OCI-LY1 (cell line): ENCODE measurements at regions not wholly inside any gene's neighbourhood (a gene's known extent, or its start where the extent isn't known, plus 50 kb on each side); places are given as distances from the start of the nearest gene placed in this dataset.

Experiments used
- H2AFZ ChIP-seq: fragments of 200-600 bp; sonication (generic), shearing (Covaris generic); 2 replicates; pipeline ENCODE4 v1.6.0; 2014; ENCODE audit warnings: antibody characterized with exemption, mild to moderate bottlenecking, low read length
- H3F3A ChIP-seq: fragments of 200-600 bp; sonication (generic), shearing (Covaris generic); 2 replicates; pipeline ENCODE4 v1.6.0; 2014; ENCODE audit warnings: mild to moderate bottlenecking, antibody characterized with exemption, low read length, moderate library complexity; ENCODE audit not compliant: insufficient read depth
- H3K27ac ChIP-seq: fragments of 200-600 bp; sonication (generic); 2 replicates; pipeline ENCODE4 v1.5.1; 2014; ENCODE audit warnings: low read length, mixed run types, mild to moderate bottlenecking, low read depth; ENCODE audit not compliant: poor library complexity, severe bottlenecking
- H3K27me3 ChIP-seq: fragments of 200-600 bp; sonication (generic); 2 replicates; pipeline ENCODE4 v1.6.0; 2014; ENCODE audit warnings: antibody characterized with exemption, mild to moderate bottlenecking, low read length, moderate library complexity; ENCODE audit not compliant: insufficient read depth
- H3K36me3 ChIP-seq: fragments of 200-600 bp; sonication (generic); 2 replicates; pipeline ENCODE4 v1.6.1; 2014; ENCODE audit warnings: mild to moderate bottlenecking, antibody characterized with exemption, low read length, moderate library complexity, mixed read lengths; ENCODE audit not compliant: insufficient read depth
- H3K4me1 ChIP-seq: fragments of 200-600 bp; sonication (generic); 2 replicates; pipeline ENCODE4 v1.5.1; 2014; ENCODE audit warnings: mild to moderate bottlenecking, low read length, moderate library complexity; ENCODE audit not compliant: insufficient read depth, severe bottlenecking
- H3K4me2 ChIP-seq: fragments of 200-600 bp; sonication (generic), shearing (Covaris generic); 2 replicates; pipeline ENCODE4 v1.6.1; 2014; ENCODE audit warnings: low read length
- H3K4me3 ChIP-seq: fragments of 200-600 bp; sonication (generic); 2 replicates; pipeline ENCODE4 v1.5.1; 2014; ENCODE audit warnings: low read length, low read depth, mild to moderate bottlenecking, mixed read lengths; ENCODE audit not compliant: poor library complexity, severe bottlenecking
- H3K79me2 ChIP-seq: fragments of 200-600 bp; shearing (Covaris generic); 2 replicates; pipeline ENCODE4 v1.6.1; 2016; ENCODE audit warnings: mixed run types, low read length, mixed read lengths; ENCODE audit not compliant: insufficient read depth
- H3K9ac ChIP-seq: fragments of 200-600 bp; sonication (generic), shearing (Covaris generic); 2 replicates; pipeline ENCODE4 v1.6.1; 2014; ENCODE audit warnings: mild to moderate bottlenecking, low read length, mixed read lengths
- H3K9me2 ChIP-seq: fragments of 200-600 bp; sonication (generic), shearing (Covaris generic); 2 replicates; pipeline ENCODE4 v1.6.1; 2014; ENCODE audit warnings: low read depth, mild to moderate bottlenecking, low read length, mixed read lengths
- H3K9me3 ChIP-seq: fragments of 200-600 bp; shearing (Covaris generic); 2 replicates; pipeline ENCODE4 v1.6.1; 2014; ENCODE audit warnings: low read length, mixed read lengths
- H4K20me1 ChIP-seq: fragments of 200-600 bp; sonication (generic), shearing (Covaris generic); 2 replicates; pipeline ENCODE4 v1.6.0; 2016; ENCODE audit warnings: mild to moderate bottlenecking, low read length; ENCODE audit not compliant: insufficient read depth
- EZH2 ChIP-seq: fragments of 200-600 bp; sonication (generic), shearing (Covaris generic); IDR thresholded peaks from 2 replicates; pipeline ENCODE4 v1.8.0; 2017; ENCODE audit warnings: borderline replicate concordance, mixed run types, mild to moderate bottlenecking, antibody characterized with exemption, low read length, moderate library complexity, mixed read lengths
- TF ChIP-seq, protein P1 (sequence below): fragments of 200-600 bp; sonication (generic), shearing (Covaris generic); IDR thresholded peaks from 2 replicates; pipeline ENCODE4 v1.5.1; 2017; ENCODE audit warnings: mild to moderate bottlenecking, antibody characterized with exemption, low read length, moderate library complexity, mixed read lengths

DNA sequence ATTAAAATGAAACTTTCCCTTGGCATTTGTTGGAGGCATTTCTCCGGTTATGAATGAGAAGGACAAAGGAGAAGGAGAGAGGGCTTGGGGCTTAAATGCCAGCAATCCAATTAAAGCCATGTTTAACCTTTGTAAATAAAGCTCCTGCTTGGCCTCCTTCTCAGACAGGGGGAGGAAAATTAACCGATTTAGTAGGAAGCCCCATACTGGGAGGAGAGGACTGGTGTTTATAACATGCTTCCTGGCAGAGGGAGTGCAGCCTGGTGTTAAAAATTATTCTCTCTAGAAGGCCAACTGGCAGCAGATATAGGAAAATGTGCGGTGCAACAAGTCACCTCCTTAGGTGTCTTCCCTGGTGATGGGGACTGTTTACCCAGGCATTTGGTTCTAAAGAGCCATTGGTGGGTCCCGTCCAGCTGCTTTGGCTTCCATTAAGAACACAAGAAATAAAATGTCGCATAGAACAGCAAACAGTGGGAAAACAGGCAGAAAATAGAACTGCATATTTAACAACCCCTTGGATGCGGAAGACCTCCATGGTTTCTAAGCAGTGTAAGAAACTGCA lies 846.5 kb downstream of the TYW1 start:
- H3K9ac ChIP-seq, result no peak overlapping the region
- TF ChIP-seq, protein P1, sequence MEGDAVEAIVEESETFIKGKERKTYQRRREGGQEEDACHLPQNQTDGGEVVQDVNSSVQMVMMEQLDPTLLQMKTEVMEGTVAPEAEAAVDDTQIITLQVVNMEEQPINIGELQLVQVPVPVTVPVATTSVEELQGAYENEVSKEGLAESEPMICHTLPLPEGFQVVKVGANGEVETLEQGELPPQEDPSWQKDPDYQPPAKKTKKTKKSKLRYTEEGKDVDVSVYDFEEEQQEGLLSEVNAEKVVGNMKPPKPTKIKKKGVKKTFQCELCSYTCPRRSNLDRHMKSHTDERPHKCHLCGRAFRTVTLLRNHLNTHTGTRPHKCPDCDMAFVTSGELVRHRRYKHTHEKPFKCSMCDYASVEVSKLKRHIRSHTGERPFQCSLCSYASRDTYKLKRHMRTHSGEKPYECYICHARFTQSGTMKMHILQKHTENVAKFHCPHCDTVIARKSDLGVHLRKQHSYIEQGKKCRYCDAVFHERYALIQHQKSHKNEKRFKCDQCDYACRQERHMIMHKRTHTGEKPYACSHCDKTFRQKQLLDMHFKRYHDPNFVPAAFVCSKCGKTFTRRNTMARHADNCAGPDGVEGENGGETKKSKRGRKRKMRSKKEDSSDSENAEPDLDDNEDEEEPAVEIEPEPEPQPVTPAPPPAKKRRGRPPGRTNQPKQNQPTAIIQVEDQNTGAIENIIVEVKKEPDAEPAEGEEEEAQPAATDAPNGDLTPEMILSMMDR, result no peak
- no peak for TF ChIP-seq EZH2

DNA sequence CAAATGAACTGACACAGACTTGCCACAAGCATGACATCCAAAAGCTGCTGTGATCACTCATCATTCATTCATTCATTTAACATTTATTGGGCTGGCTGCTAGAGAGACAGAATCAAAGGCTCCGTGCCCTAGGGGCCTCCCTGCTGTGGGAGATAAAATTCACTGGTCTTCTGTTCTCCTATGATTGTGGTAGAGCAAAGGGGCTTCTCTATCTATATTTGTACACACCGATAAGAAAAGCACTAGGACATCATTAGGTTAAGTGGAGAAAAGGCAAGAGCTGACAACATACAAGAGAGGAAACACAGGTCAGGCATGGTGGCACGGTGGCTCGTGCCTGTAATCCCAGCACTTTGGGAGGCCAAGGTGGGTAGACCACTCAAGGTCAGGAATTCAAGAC lies 847.0 kb downstream of the TYW1 start:
- Histone ChIP-seq H3K4me1 (no peaks in the 10 kb centered on the region), H3K9ac (no peak overlapping the region), H4K20me1 (no peaks in the 10 kb centered on the region), H3K4me3 (no peak overlapping the region), H3K9me2 (no peaks in the 10 kb centered on the region), H3K27ac (no peak overlapping the region), H3F3A (no peaks in the 10 kb centered on the region), H3K27me3 (no peaks in the 10 kb centered on the region), H3K79me2 (no peaks in the 10 kb centered on the region), H3K9me3 (no peaks in the 10 kb centered on the region), H3K36me3 (no peaks in the 10 kb centered on the region), H3K4me2 (no peak overlapping the region), H2AFZ (no peak overlapping the region)
- TF ChIP-seq, protein P1, result no peak
- TF ChIP-seq EZH2, result no peak

More for the DNA sequence above, 846.5 kb downstream of the TYW1 start:
- no peaks in the 10 kb centered on the region for H3K79me2 ChIP-seq
- H3F3A ChIP-seq, result no peaks in the 10 kb centered on the region
- H3K36me3 ChIP-seq, result no peaks in the 10 kb centered on the region
- H3K4me2 ChIP-seq, result no peak overlapping the region
- no peaks in the 10 kb centered on the region for H3K4me1 ChIP-seq
- H3K4me3 ChIP-seq, result no peak overlapping the region
- H3K27ac ChIP-seq, result no peak overlapping the region
- no peaks in the 10 kb centered on the region for H3K27me3 ChIP-seq
- H4K20me1 ChIP-seq, result no peaks in the 10 kb centered on the region
- no peaks in the 10 kb centered on the region for H3K9me2 ChIP-seq
- H2AFZ ChIP-seq, result no peak overlapping the region
- no peaks in the 10 kb centered on the region for H3K9me3 ChIP-seq

DNA sequence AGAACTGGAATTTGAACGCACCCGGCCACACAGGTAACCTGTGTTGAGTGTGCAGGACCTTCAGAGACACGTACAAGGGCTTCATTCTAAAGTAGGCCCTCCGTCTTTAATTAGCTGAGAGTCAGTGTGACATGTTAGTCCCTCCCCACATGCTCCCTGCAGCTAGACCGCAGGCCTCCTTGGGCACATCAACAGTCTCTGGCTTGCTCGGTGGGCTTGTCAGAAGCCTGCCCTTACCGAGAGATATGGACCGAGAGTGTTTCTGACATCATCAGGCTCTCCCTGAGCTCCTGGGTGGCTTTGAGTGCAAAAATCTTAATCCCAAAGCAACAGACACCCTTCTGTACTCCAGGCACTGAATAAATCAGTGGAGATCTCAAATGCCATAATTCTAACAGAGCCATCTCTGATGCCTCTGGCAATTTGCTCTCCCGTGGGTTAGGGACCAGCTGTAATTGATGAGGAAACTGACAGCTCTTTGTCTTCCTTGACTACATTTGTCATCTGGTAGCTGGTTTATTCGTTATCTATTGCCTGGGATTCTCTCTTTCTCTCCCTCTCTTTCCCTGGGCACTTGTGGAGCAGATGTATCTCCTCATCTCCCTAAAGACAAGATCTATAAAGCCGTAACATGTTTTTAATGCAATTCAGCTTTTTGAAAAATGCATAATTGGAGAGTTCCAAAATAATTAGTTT lies 850.6 kb downstream of the TYW1 start:
- Histone ChIP-seq H3K27ac (no peak overlapping the region), H3F3A (no peaks in the 10 kb centered on the region), H3K4me3 (no peak overlapping the region), H3K4me2 (no peak overlapping the region), H2AFZ (no peak overlapping the region), H3K27me3 (no peaks in the 10 kb centered on the region), H3K9me2 (no peaks in the 10 kb centered on the region), H3K36me3 (no peaks in the 10 kb centered on the region), H3K9ac (no peak overlapping the region), H3K9me3 (no peaks in the 10 kb centered on the region), H4K20me1 (no peaks in the 10 kb centered on the region), H3K79me2 (no peaks in the 10 kb centered on the region), H3K4me1 (no peaks in the 10 kb centered on the region)
- TF ChIP-seq EZH2, result no peak
- TF ChIP-seq, protein P1, result no peak
